K562 (cell line): ENCODE measurements at regions not wholly inside any gene's neighbourhood (a gene's known extent, or its start where the extent isn't known, plus 50 kb on each side); places are given as distances from the start of the nearest gene placed in this dataset.

Experiments used
- ARID2 ChIP-seq: fragments of 450-650 bp; IDR thresholded peaks from 2 replicates; pipeline ENCODE4 v1.6.1; 2017; ENCODE audit warnings: antibody characterized with exemption, mild to moderate bottlenecking
- KLF10 ChIP-seq: fragments of 250-450 bp; sonication (Bioruptor Pico); IDR thresholded peaks from 2 replicates; pipeline ENCODE4 v1.6.1; 2021; ENCODE audit warnings: matching md5 sums
- ZNF785 ChIP-seq: fragments of 250-450 bp; sonication (Bioruptor Pico); IDR thresholded peaks from 2 replicates; pipeline ENCODE4 v1.4.0; 2020; ENCODE audit warnings: mild to moderate bottlenecking
- TF ChIP-seq, protein P1 (sequence below), 3 experiments: IDR thresholded peaks in 2 of 3; conservative IDR thresholded peaks in 1 of 3; 2 replicates each; pipeline ENCODE4 v1.5.1; 2011 to 2012; ENCODE audit warnings: low read length in 3 of 3, mild to moderate bottlenecking in 3 of 3, control low read depth in 2 of 3, improper control_type of control experiment in 1 of 3, inconsistent platforms in 1 of 3, low read depth in 1 of 3, mixed read lengths in 1 of 3, moderate library complexity in 1 of 3; ENCODE audit not compliant: insufficient read depth in 2 of 3

DNA sequence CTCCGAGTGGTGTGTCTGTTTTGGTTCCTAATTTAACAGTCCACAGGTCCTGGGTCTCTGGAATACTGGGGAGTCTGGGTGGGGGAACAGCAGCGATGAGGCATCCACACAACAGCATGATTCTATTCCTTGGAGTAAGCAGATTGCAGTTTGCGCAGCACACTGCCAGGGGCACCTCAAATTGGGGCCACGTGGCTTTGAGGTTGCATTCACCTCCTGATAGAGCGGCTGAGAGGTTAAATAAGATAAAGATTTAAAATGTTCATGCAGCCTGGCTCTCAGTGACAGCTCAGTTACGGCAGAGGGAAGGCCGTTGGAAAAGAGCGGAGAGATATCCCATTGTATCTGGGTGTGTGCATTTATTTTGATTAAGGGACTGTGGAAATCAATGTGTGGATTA, 202.3 kb downstream of the ASB1 start:
- TF ChIP-seq, protein P1, sequence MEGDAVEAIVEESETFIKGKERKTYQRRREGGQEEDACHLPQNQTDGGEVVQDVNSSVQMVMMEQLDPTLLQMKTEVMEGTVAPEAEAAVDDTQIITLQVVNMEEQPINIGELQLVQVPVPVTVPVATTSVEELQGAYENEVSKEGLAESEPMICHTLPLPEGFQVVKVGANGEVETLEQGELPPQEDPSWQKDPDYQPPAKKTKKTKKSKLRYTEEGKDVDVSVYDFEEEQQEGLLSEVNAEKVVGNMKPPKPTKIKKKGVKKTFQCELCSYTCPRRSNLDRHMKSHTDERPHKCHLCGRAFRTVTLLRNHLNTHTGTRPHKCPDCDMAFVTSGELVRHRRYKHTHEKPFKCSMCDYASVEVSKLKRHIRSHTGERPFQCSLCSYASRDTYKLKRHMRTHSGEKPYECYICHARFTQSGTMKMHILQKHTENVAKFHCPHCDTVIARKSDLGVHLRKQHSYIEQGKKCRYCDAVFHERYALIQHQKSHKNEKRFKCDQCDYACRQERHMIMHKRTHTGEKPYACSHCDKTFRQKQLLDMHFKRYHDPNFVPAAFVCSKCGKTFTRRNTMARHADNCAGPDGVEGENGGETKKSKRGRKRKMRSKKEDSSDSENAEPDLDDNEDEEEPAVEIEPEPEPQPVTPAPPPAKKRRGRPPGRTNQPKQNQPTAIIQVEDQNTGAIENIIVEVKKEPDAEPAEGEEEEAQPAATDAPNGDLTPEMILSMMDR (IDR thresholded peaks at IDR 0.05 in 2 of 3, conservative IDR thresholded peaks at IDR 0.05 in 1 of 3; ENCODE audit: insufficient read depth in 2 of 3, low read depth in 1 of 3, low read length in 3 of 3), result no peak
- TF ChIP-seq ARID2 (no peak), KLF10 (CRISPR knock-in tag) (no peak), ZNF785 (CRISPR knock-in tag) (no peak)
